Activated T-helper 17 cell treated with anti-CD3 and anti-CD28 coated beads, Interleukin-2, amount 50 U/mL, for 72 hours (primary cell): ENCODE measurements at regions not wholly inside any gene's neighbourhood (a gene's known extent, or its start where the extent isn't known, plus 50 kb on each side); places are given as distances from the start of the nearest gene placed in this dataset.

Experiments used
- ATAC-seq: fragments of 150-1000 bp; cut with Tn5 transposase; replicated peaks from 2 replicates; pipeline ENCODE4 v1.10.0; 2021; ENCODE audit warnings: mild to moderate bottlenecking, moderate library complexity
- H3K27ac Mint-ChIP-seq: one replicate; pipeline ENCODE4 v1.8.0; 2022; ENCODE audit warnings: mixed read lengths
- H3K27me3 Mint-ChIP-seq: one replicate; pipeline ENCODE4 v1.8.0; 2022; ENCODE audit warnings: mixed read lengths
- H3K36me3 Mint-ChIP-seq: one replicate; pipeline ENCODE4 v1.8.0; 2022; ENCODE audit warnings: low read depth, mild to moderate bottlenecking, mixed read lengths
- H3K4me1 Mint-ChIP-seq: one replicate; pipeline ENCODE4 v1.8.0; 2022; ENCODE audit warnings: mixed read lengths
- H3K4me3 Mint-ChIP-seq: one replicate; pipeline ENCODE4 v1.8.0; 2022; ENCODE audit warnings: mild to moderate bottlenecking, mixed read lengths
- H3K9me3 Mint-ChIP-seq: one replicate; pipeline ENCODE4 v1.8.0; 2022; ENCODE audit warnings: mixed read lengths

- H3K4me1 Mint-ChIP-seq: no peaks in the 10 kb centered on the region
These were observed 289.7 kb upstream of the ADAMTS9 start for GRCh38 chr3:64977308-64978100.

DNA sequence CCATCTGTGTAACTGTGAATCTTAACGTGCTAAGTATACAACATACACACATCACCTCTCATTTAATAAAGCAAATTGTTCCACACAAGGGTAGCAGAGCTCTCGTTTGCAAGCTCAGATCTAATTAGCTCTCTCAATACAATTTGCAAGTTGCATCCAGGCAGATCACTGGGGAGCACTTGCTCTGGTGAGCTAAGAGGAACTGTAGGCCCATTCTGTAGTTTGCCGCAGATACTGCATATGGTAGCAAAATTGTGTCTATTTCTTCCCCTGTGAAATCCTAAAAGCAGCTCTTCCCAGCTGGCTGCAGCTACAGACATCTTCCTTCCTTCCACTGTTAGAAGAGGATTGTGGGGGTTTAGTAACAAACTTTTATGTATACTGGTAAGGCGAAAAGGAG is 288.7 kb upstream of the ADAMTS9 start:
- H3K4me1 Mint-ChIP-seq: no peaks in the 10 kb centered on the region
- no peak overlapping the region for H3K4me3 Mint-ChIP-seq
- no peak overlapping the region for H3K27ac Mint-ChIP-seq
- no peaks in the 10 kb centered on the region for H3K9me3 Mint-ChIP-seq
- no peaks in the 10 kb centered on the region for H3K27me3 Mint-ChIP-seq
- no peaks in the 10 kb centered on the region for H3K36me3 Mint-ChIP-seq
- no peak for ATAC-seq

More at GRCh38 chr3:64977308-64978100, 289.7 kb upstream of the ADAMTS9 start:
- ATAC-seq: no peak
- no peak overlapping the region for H3K4me3 Mint-ChIP-seq
- H3K27me3 Mint-ChIP-seq: no peaks in the 10 kb centered on the region
- H3K27ac Mint-ChIP-seq: no peak overlapping the region
- H3K36me3 Mint-ChIP-seq: no peaks in the 10 kb centered on the region
- no peaks in the 10 kb centered on the region for H3K9me3 Mint-ChIP-seq

- no peak for ATAC-seq
- no peak overlapping the region for H3K4me3 Mint-ChIP-seq
- H3K4me1 Mint-ChIP-seq: no peaks in the 10 kb centered on the region
- H3K36me3 Mint-ChIP-seq: no peaks in the 10 kb centered on the region
- no peaks in the 10 kb centered on the region for H3K27me3 Mint-ChIP-seq
- H3K9me3 Mint-ChIP-seq: peaks cover 4% of the 10 kb centered on the region
- no peak overlapping the region for H3K27ac Mint-ChIP-seq
These were observed 287.3 kb upstream of the ADAMTS9 start for GRCh38 chr3:64975147-64975546.

DNA sequence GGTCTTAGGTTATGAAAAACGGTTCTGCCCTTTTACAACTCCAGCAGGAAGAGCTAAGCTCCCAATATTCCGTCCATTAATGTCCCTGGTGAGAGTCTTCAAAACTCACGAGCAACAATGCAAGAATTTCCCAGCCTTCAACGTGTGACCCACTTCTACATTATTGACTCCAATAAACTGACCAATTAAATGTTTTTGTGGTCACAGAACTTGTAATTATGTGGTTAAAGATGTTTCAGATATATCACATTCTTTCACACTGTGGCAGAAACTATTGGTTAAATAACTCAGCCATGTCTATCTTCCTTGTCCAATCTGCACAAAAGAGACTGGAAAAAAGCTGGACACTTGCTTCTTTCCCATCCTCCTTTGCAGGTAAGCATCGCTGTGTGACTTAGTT is 286.6 kb upstream of the ADAMTS9 start:
- H3K27me3 Mint-ChIP-seq: no peaks in the 10 kb centered on the region

GRCh38 chr3:64972793-64973192 is 285.0 kb upstream of the ADAMTS9 start:
- Mint-ChIP-seq H3K9me3 (peaks cover 4% of the 10 kb centered on the region), H3K36me3 (no peaks in the 10 kb centered on the region), H3K4me1 (no peaks in the 10 kb centered on the region), H3K27ac (no peak overlapping the region), H3K27me3 (no peaks in the 10 kb centered on the region), H3K4me3 (no peak overlapping the region)
- ATAC-seq: no peak

More for the DNA sequence above, 286.6 kb upstream of the ADAMTS9 start:
- no peaks in the 10 kb centered on the region for H3K36me3 Mint-ChIP-seq
- H3K4me1 Mint-ChIP-seq: no peaks in the 10 kb centered on the region
- H3K9me3 Mint-ChIP-seq: peaks cover 4% of the 10 kb centered on the region
- H3K27ac Mint-ChIP-seq: no peak overlapping the region
- ATAC-seq: no peak
- H3K4me3 Mint-ChIP-seq: no peak overlapping the region

GRCh38 chr3:64971602-64972001 is 283.8 kb upstream of the ADAMTS9 start:
- Mint-ChIP-seq H3K4me1 (no peaks in the 10 kb centered on the region), H3K27me3 (no peaks in the 10 kb centered on the region), H3K27ac (no peak overlapping the region), H3K4me3 (no peak overlapping the region), H3K36me3 (no peaks in the 10 kb centered on the region), H3K9me3 (peaks cover 4% of the 10 kb centered on the region)
- ATAC-seq: no peak

DNA sequence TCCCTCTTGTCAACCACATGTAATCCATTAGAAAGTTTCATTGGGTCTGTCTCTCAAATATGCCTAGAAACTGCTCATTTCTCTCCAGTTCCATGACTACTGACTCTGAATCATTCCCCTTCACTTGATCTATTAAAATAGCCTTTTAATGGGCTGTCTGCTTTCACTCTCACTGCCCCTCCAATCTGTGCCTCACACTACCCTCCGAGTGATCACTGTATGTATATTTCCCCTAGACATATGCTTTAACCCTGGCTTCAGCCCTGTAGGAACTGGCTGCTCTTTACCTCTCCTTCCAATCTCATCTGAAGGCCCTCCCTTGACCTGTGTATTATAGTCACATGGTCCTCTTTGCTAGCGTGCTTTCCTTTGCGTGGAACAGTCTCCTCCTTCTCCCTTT is 282.8 kb upstream of the ADAMTS9 start:
- Mint-ChIP-seq H3K4me3 (no peak overlapping the region), H3K36me3 (no peaks in the 10 kb centered on the region), H3K27ac (no peak overlapping the region), H3K27me3 (no peaks in the 10 kb centered on the region), H3K9me3 (peaks cover 4% of the 10 kb centered on the region), H3K4me1 (no peaks in the 10 kb centered on the region)
- no peak for ATAC-seq

DNA sequence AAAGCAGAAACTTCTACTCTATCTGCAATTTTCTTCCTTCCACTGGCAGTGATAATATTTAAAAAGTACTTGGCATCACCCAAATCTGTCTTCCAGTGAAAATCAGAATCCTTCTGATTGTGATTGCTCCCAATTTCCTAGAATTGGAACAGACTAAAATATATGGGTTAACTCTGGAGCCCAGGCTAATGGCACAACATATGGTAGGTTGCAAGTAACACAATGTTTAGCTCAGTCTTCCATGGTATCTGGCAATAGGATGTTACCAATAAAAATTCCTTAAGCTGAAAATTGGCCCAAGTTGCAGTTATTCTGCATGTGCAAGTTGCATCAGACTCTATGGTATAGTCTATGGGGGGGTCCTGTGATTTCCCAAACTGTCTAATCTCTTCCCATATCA is 273.5 kb upstream of the ADAMTS9 start:
- Mint-ChIP-seq H3K4me3 (no peak overlapping the region), H3K36me3 (no peaks in the 10 kb centered on the region), H3K27ac (no peak overlapping the region), H3K9me3 (peaks cover 28% of the 10 kb centered on the region), H3K4me1 (no peaks in the 10 kb centered on the region), H3K27me3 (no peaks in the 10 kb centered on the region)
- ATAC-seq: no peak

- H3K27me3 Mint-ChIP-seq: no peaks in the 10 kb centered on the region
- peaks cover 28% of the 10 kb centered on the region for H3K9me3 Mint-ChIP-seq
- no peaks in the 10 kb centered on the region for H3K4me1 Mint-ChIP-seq
- no peak for ATAC-seq
- no peaks in the 10 kb centered on the region for H3K36me3 Mint-ChIP-seq
- no peak overlapping the region for H3K27ac Mint-ChIP-seq
- H3K4me3 Mint-ChIP-seq: no peak overlapping the region
These were observed 270.5 kb upstream of the ADAMTS9 start for GRCh38 chr3:64958199-64958843.

- H3K27ac Mint-ChIP-seq: no peak overlapping the region
- no peaks in the 10 kb centered on the region for H3K27me3 Mint-ChIP-seq
- no peaks in the 10 kb centered on the region for H3K4me1 Mint-ChIP-seq
These were observed 269.8 kb upstream of the ADAMTS9 start for GRCh38 chr3:64957408-64958198.

GRCh38 chr3:64956711-64957325 is 269.0 kb upstream of the ADAMTS9 start:
- Mint-ChIP-seq H3K27ac (no peak overlapping the region), H3K27me3 (no peaks in the 10 kb centered on the region), H3K9me3 (peaks cover 24% of the 10 kb centered on the region), H3K36me3 (no peaks in the 10 kb centered on the region), H3K4me3 (no peak overlapping the region), H3K4me1 (no peaks in the 10 kb centered on the region)
- no peak for ATAC-seq

More at GRCh38 chr3:64957408-64958198, 269.8 kb upstream of the ADAMTS9 start:
- H3K9me3 Mint-ChIP-seq: peaks cover 27% of the 10 kb centered on the region
- no peak overlapping the region for H3K4me3 Mint-ChIP-seq
- H3K36me3 Mint-ChIP-seq: no peaks in the 10 kb centered on the region
- no peak for ATAC-seq

- no peak for ATAC-seq
- H3K4me1 Mint-ChIP-seq: no peaks in the 10 kb centered on the region
- H3K27me3 Mint-ChIP-seq: no peaks in the 10 kb centered on the region
- H3K36me3 Mint-ChIP-seq: no peaks in the 10 kb centered on the region
- H3K4me3 Mint-ChIP-seq: no peak overlapping the region
- H3K9me3 Mint-ChIP-seq: peaks cover 24% of the 10 kb centered on the region
- H3K27ac Mint-ChIP-seq: no peak overlapping the region
These were observed 267.3 kb upstream of the ADAMTS9 start for GRCh38 chr3:64954995-64955636.

- Mint-ChIP-seq H3K4me1 (no peaks in the 10 kb centered on the region), H3K27me3 (no peaks in the 10 kb centered on the region), H3K9me3 (peaks cover 10% of the 10 kb centered on the region), H3K27ac (no peak overlapping the region), H3K36me3 (no peaks in the 10 kb centered on the region), H3K4me3 (no peak overlapping the region)
- ATAC-seq: no peak
These were observed 257.4 kb upstream of the ADAMTS9 start for GRCh38 chr3:64945171-64945729.

GRCh38 chr3:64943866-64944265 is 256.1 kb upstream of the ADAMTS9 start:
- Mint-ChIP-seq H3K36me3 (no peaks in the 10 kb centered on the region), H3K27ac (no peak overlapping the region), H3K4me3 (no peak overlapping the region), H3K4me1 (no peaks in the 10 kb centered on the region), H3K9me3 (peaks cover 15% of the 10 kb centered on the region), H3K27me3 (no peaks in the 10 kb centered on the region)
- ATAC-seq: no peak
